GM19025 (cell line): ENCODE measurements at regions not wholly inside any gene's neighbourhood (a gene's known extent, or its start where the extent isn't known, plus 50 kb on each side); places are given as distances from the start of the nearest gene placed in this dataset.

Source experiments
- ATAC-seq: cut with Tn5 transposase; IDR thresholded peaks from one replicate; pipeline ENCODE4 v1.9.1; 2021; ENCODE audit warnings: mild to moderate bottlenecking, low read depth, moderate library complexity; ENCODE audit not compliant: unreplicated experiment

GRCh38 chr6:51352506-51353029 is 533.9 kb downstream of the TFAP2B start:
- no peak for ATAC-seq

- no peak for ATAC-seq
These were observed 541.6 kb downstream of the TFAP2B start for GRCh38 chr6:51360287-51360686.

- no peak for ATAC-seq
These were observed 546.9 kb downstream of the TFAP2B start for GRCh38 chr6:51365566-51365965.

- ATAC-seq = no peak
These were observed 550.8 kb downstream of the TFAP2B start for GRCh38 chr6:51369485-51369884.

GRCh38 chr6:51382847-51383246 is 564.2 kb downstream of the TFAP2B start:
- no peak for ATAC-seq

GRCh38 chr6:51384736-51385135 is 566.1 kb downstream of the TFAP2B start:
- ATAC-seq = no peak

- no peak for ATAC-seq
These were observed 567.7 kb downstream of the TFAP2B start for GRCh38 chr6:51386347-51386836.

- no peak for ATAC-seq
These were observed 569.2 kb downstream of the TFAP2B start for GRCh38 chr6:51387907-51388306.

- ATAC-seq = no peak
These were observed 575.4 kb downstream of the TFAP2B start for GRCh38 chr6:51394061-51394460.

- ATAC-seq = peak; percentile 37
These were observed 577.9 kb downstream of the TFAP2B start for GRCh38 chr6:51396583-51396982.

- peak; percentile 65 for ATAC-seq
These were observed 579.5 kb downstream of the TFAP2B start for GRCh38 chr6:51398064-51398705.

- peak; percentile 12 for ATAC-seq
These were observed 580.1 kb downstream of the TFAP2B start for GRCh38 chr6:51398793-51399192.

- no peak for ATAC-seq
These were observed 591.8 kb downstream of the TFAP2B start for GRCh38 chr6:51410453-51410852.

- no peak for ATAC-seq
These were observed 592.9 kb downstream of the TFAP2B start for GRCh38 chr6:51411496-51412125.

GRCh38 chr6:51414361-51414760 is 595.7 kb downstream of the TFAP2B start:
- no peak for ATAC-seq

- ATAC-seq = no peak
These were observed 596.8 kb downstream of the TFAP2B start for GRCh38 chr6:51415501-51415900.

GRCh38 chr6:51429017-51429712 is 610.5 kb downstream of the TFAP2B start:
- ATAC-seq = no peak

GRCh38 chr6:51430589-51430988 is 611.9 kb downstream of the TFAP2B start:
- ATAC-seq = no peak

GRCh38 chr6:51432481-51432880 is 613.8 kb downstream of the TFAP2B start:
- ATAC-seq = no peak

- ATAC-seq = no peak
These were observed 631.7 kb downstream of the TFAP2B start for GRCh38 chr6:51450248-51450957.

- no peak for ATAC-seq
These were observed 632.3 kb downstream of the TFAP2B start for GRCh38 chr6:51450958-51451357.
